Loucy (cell line): ENCODE measurements at regions not wholly inside any gene's neighbourhood (a gene's known extent, or its start where the extent isn't known, plus 50 kb on each side); places are given as distances from the start of the nearest gene placed in this dataset.

Source experiments
- EZH2phosphoT487 ChIP-seq: fragments of 200-600 bp; IDR thresholded peaks from 2 replicates; pipeline ENCODE4 v1.6.1; 2018; ENCODE audit warnings: antibody characterized with exemption, mild to moderate bottlenecking, moderate library complexity, borderline replicate concordance
- TF ChIP-seq, protein P1 (sequence below): fragments of 200-600 bp; sonication (generic); conservative IDR thresholded peaks from 2 replicates; pipeline ENCODE4 v1.5.1; 2014; ENCODE audit warnings: mild to moderate bottlenecking, antibody characterized with exemption, low read length

GRCh38 chr10:117782276-117782675 lies 239.7 kb downstream of the EMX2 start:
- TF ChIP-seq, protein P1, sequence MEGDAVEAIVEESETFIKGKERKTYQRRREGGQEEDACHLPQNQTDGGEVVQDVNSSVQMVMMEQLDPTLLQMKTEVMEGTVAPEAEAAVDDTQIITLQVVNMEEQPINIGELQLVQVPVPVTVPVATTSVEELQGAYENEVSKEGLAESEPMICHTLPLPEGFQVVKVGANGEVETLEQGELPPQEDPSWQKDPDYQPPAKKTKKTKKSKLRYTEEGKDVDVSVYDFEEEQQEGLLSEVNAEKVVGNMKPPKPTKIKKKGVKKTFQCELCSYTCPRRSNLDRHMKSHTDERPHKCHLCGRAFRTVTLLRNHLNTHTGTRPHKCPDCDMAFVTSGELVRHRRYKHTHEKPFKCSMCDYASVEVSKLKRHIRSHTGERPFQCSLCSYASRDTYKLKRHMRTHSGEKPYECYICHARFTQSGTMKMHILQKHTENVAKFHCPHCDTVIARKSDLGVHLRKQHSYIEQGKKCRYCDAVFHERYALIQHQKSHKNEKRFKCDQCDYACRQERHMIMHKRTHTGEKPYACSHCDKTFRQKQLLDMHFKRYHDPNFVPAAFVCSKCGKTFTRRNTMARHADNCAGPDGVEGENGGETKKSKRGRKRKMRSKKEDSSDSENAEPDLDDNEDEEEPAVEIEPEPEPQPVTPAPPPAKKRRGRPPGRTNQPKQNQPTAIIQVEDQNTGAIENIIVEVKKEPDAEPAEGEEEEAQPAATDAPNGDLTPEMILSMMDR: no peak
- TF ChIP-seq EZH2phosphoT487: no peak
